Neural progenitor cell (in vitro differentiated cells): ENCODE measurements at regions not wholly inside any gene's neighbourhood (a gene's known extent, or its start where the extent isn't known, plus 50 kb on each side); places are given as distances from the start of the nearest gene placed in this dataset.

Experiments used
- CTCF ChIP-seq: fragments of 200-600 bp; sonication (generic); IDR thresholded peaks from 2 replicates; pipeline ENCODE4 v1.5.1; 2017; ENCODE audit warnings: antibody characterized with exemption, mild to moderate bottlenecking
- EZH2phosphoT487 ChIP-seq: fragments of 200-600 bp; sonication (generic); IDR thresholded peaks from 2 replicates; pipeline ENCODE4 v1.6.1; 2017; ENCODE audit warnings: antibody characterized with exemption

GRCh38 chr13:110794209-110794608 is 80.7 kb downstream of the ING1 start:
- TF ChIP-seq CTCF, result no peak
- TF ChIP-seq EZH2phosphoT487, result no peak
